Ramos (cell line): ENCODE measurements at regions not wholly inside any gene's neighbourhood (a gene's known extent, or its start where the extent isn't known, plus 50 kb on each side); places are given as distances from the start of the nearest gene placed in this dataset.

ENCODE experiments used
- in situ Hi-C: fragments of 300-500 bp; cut with MboI; formaldehyde crosslinking; loops from one replicate; pipeline ENCODE4 v1.14.3; 2022; ENCODE audit warnings: low sequenced_read_pairs; ENCODE audit not compliant: unreplicated experiment

- in situ Hi-C loops, result no loop called here
These were observed 169.6 kb downstream of the ZNF365 start for GRCh38 chr10:62543571-62544355.

- in situ Hi-C loops, result no loop called here
These were observed 171.2 kb downstream of the ZNF365 start for GRCh38 chr10:62545160-62546066.

GRCh38 chr10:62548686-62549085 is 174.5 kb downstream of the ZNF365 start:
- in situ Hi-C loops, result no loop called here

- in situ Hi-C loops, result loop anchor here (25.0 kb wide), 1 partner anchor 1162 kb away; no protein-coding TSS in a partner anchor
These were observed 176.0 kb downstream of the ZNF365 start for GRCh38 chr10:62550173-62550572.

- in situ Hi-C loops, result loop anchor here (25.0 kb wide), 1 partner anchor 1158 kb away; no protein-coding TSS in a partner anchor
These were observed 180.5 kb downstream of the ZNF365 start for GRCh38 chr10:62554632-62555199.

GRCh38 chr10:62559481-62560200 is 185.5 kb downstream of the ZNF365 start:
- in situ Hi-C loops, result loop anchor here (25.0 kb wide), 1 partner anchor 1153 kb away; no protein-coding TSS in a partner anchor

- in situ Hi-C loops, result loop anchor here (25.0 kb wide), 1 partner anchor 1152 kb away; no protein-coding TSS in a partner anchor
These were observed 186.1 kb downstream of the ZNF365 start for GRCh38 chr10:62560201-62560819.

GRCh38 chr10:62561151-62561550 is 187.0 kb downstream of the ZNF365 start:
- in situ Hi-C loops, result loop anchor here (25.0 kb wide), 1 partner anchor 1151 kb away; no protein-coding TSS in a partner anchor

- in situ Hi-C loops, result loop anchor here (25.0 kb wide), 1 partner anchor 1150 kb away; no protein-coding TSS in a partner anchor
These were observed 187.9 kb downstream of the ZNF365 start for GRCh38 chr10:62562101-62562500.

- in situ Hi-C loops, result loop anchor here (25.0 kb wide), 1 partner anchor 1150 kb away; no protein-coding TSS in a partner anchor
These were observed 188.6 kb downstream of the ZNF365 start for GRCh38 chr10:62562795-62563194.

GRCh38 chr10:62573929-62574328 is 199.8 kb downstream of the ZNF365 start:
- in situ Hi-C loops, result loop anchor here (25.0 kb wide), 1 partner anchor 1138 kb away; no protein-coding TSS in a partner anchor

- in situ Hi-C loops, result no loop called here
These were observed 202.9 kb downstream of the ZNF365 start for GRCh38 chr10:62577076-62577475.

- in situ Hi-C loops, result no loop called here
These were observed 203.6 kb downstream of the ZNF365 start for GRCh38 chr10:62577666-62578291.

- in situ Hi-C loops, result no loop called here
These were observed 204.1 kb downstream of the ZNF365 start for GRCh38 chr10:62578301-62578700.

- in situ Hi-C loops, result no loop called here
These were observed 204.7 kb downstream of the ZNF365 start for GRCh38 chr10:62578916-62579315.

- in situ Hi-C loops, result no loop called here
These were observed 206.2 kb downstream of the ZNF365 start for GRCh38 chr10:62580396-62580795.

GRCh38 chr10:62581351-62581750 is 207.2 kb downstream of the ZNF365 start:
- in situ Hi-C loops, result no loop called here

- in situ Hi-C loops, result no loop called here
These were observed 208.0 kb downstream of the ZNF365 start for GRCh38 chr10:62582101-62582705.
